Fibroblast of lung (primary cell): ENCODE measurements at regions not wholly inside any gene's neighbourhood (a gene's known extent, or its start where the extent isn't known, plus 50 kb on each side); places are given as distances from the start of the nearest gene placed in this dataset.

Source experiments
- DNase-seq, 2 donors: peaks; one replicate each; pipeline versions ENCODE4 v3.0.0 to v3.0.0-alpha.2; 2010; ENCODE audit warnings: low read depth in 2 of 2
- H2AFZ ChIP-seq: 2 replicates; pipeline ENCODE4 v1.5.1; 2012; ENCODE audit warnings: low read length, control low read depth, inconsistent platforms
- H3K27ac ChIP-seq: 2 replicates; pipeline ENCODE4 v1.5.1; 2011; ENCODE audit warnings: low read length, control low read depth; ENCODE audit not compliant: insufficient read depth
- H3K27me3 ChIP-seq: 2 replicates; pipeline ENCODE4 v1.5.1; 2011; ENCODE audit warnings: mild to moderate bottlenecking, low read length; ENCODE audit not compliant: control insufficient read depth, insufficient read depth
- H3K36me3 ChIP-seq: 2 replicates; pipeline ENCODE4 v1.5.1; 2011; ENCODE audit warnings: low read length; ENCODE audit not compliant: control insufficient read depth, insufficient read depth
- H3K4me1 ChIP-seq: 2 replicates; pipeline ENCODE4 v1.5.1; 2011; ENCODE audit warnings: low read length; ENCODE audit not compliant: control insufficient read depth, insufficient read depth; ENCODE audit errors: extremely low read depth
- H3K4me2 ChIP-seq: 2 replicates; pipeline ENCODE4 v1.5.1; 2011; ENCODE audit warnings: low read length, control low read depth; ENCODE audit not compliant: insufficient read depth; ENCODE audit errors: extremely low read depth
- H3K4me3 ChIP-seq, 4 experiments: fragments of 200-600 bp in 1 of 4; sonication (generic) in 1 of 4; replicated peaks in 1 of 4; 2 replicates each; pipeline ENCODE4 v1.5.1; 2011 to 2016; ENCODE audit warnings: low read length in 4 of 4, low read depth in 3 of 4, mild to moderate bottlenecking in 3 of 4, control low read depth in 2 of 4, inconsistent platforms in 1 of 4, mixed read lengths in 1 of 4; ENCODE audit not compliant: insufficient read depth in 1 of 4; ENCODE audit errors: control extremely low read depth in 1 of 4
- H3K79me2 ChIP-seq: 2 replicates; pipeline ENCODE4 v1.5.1; 2012; ENCODE audit warnings: mild to moderate bottlenecking, low read length, inconsistent platforms; ENCODE audit not compliant: control insufficient read depth, insufficient read depth
- H3K9ac ChIP-seq: 2 replicates; pipeline ENCODE4 v1.5.1; 2011; ENCODE audit warnings: mild to moderate bottlenecking, low read length, control low read depth; ENCODE audit not compliant: insufficient read depth
- H3K9me3 ChIP-seq: 2 replicates; pipeline ENCODE4 v1.5.1; 2012; ENCODE audit warnings: low read depth, low read length; ENCODE audit not compliant: control insufficient read depth, insufficient read depth
- H4K20me1 ChIP-seq: 2 replicates; pipeline ENCODE4 v1.5.1; 2011; ENCODE audit warnings: low read length; ENCODE audit not compliant: control insufficient read depth, insufficient read depth; ENCODE audit errors: extremely low read depth
- CTCF ChIP-seq, 2 donors: IDR thresholded peaks in 1 of 2; conservative IDR thresholded peaks in 1 of 2; 1 replicate in 1 of 2; 2 replicates in 1 of 2; pipeline ENCODE4 v1.5.1; 2011 to 2012; ENCODE audit warnings: low read length in 2 of 2, control low read depth in 1 of 2, inconsistent platforms in 1 of 2, low read depth in 1 of 2, mild to moderate bottlenecking in 1 of 2
- EZH2 ChIP-seq: IDR thresholded peaks from 2 replicates; pipeline ENCODE4 v1.5.1; 2012; ENCODE audit warnings: low read length, control low read depth, mild to moderate bottlenecking; ENCODE audit errors: missing control alignments

- no peak overlapping the region for H3K27ac ChIP-seq
- H3K79me2 ChIP-seq: no peaks in the 10 kb centered on the region
- H3K4me1 ChIP-seq: no peaks in the 10 kb centered on the region
- no peaks in the 10 kb centered on the region for H3K9me3 ChIP-seq
- no peak overlapping the region for H3K4me3 ChIP-seq
- TF ChIP-seq EZH2 (no peak), CTCF (conservative IDR thresholded peaks at IDR 0.05 in 1 of 2, IDR thresholded peaks at IDR 0.05 in 1 of 2; ENCODE audit: low read depth in 1 of 2, low read length in 2 of 2) (no peak)
- H4K20me1 ChIP-seq: no peaks in the 10 kb centered on the region
- H2AFZ ChIP-seq: no peak overlapping the region
- H3K9ac ChIP-seq: no peak overlapping the region
- H3K4me2 ChIP-seq: no peak overlapping the region
- DNase-seq: no peak
- H3K27me3 ChIP-seq: no peaks in the 10 kb centered on the region
- no peaks in the 10 kb centered on the region for H3K36me3 ChIP-seq
Observed at GRCh38 chr9:29006628-29007027, 1433.3 kb upstream of the C9orf72 start.

GRCh38 chr9:29012911-29013310 is 1439.6 kb upstream of the C9orf72 start:
- Histone ChIP-seq H3K27ac (no peak overlapping the region), H3K9ac (no peak overlapping the region), H3K27me3 (no peaks in the 10 kb centered on the region), H2AFZ (no peak overlapping the region), H3K36me3 (no peaks in the 10 kb centered on the region), H3K9me3 (no peaks in the 10 kb centered on the region), H3K4me3 (no peak overlapping the region), H3K4me2 (no peak overlapping the region), H4K20me1 (no peaks in the 10 kb centered on the region), H3K4me1 (no peaks in the 10 kb centered on the region), H3K79me2 (no peaks in the 10 kb centered on the region)
- no peak for DNase-seq
- TF ChIP-seq EZH2 (no peak), CTCF (conservative IDR thresholded peaks at IDR 0.05 in 1 of 2, IDR thresholded peaks at IDR 0.05 in 1 of 2; ENCODE audit: low read depth in 1 of 2, low read length in 2 of 2) (no peak)

GRCh38 chr9:29021632-29022031 is 1448.4 kb upstream of the C9orf72 start:
- Histone ChIP-seq H3K4me3 (no peak overlapping the region), H3K27me3 (no peaks in the 10 kb centered on the region), H3K9ac (no peak overlapping the region), H3K36me3 (no peaks in the 10 kb centered on the region), H3K9me3 (no peaks in the 10 kb centered on the region), H3K4me1 (no peaks in the 10 kb centered on the region), H2AFZ (no peak overlapping the region), H4K20me1 (no peaks in the 10 kb centered on the region), H3K27ac (no peak overlapping the region), H3K79me2 (no peaks in the 10 kb centered on the region), H3K4me2 (no peak overlapping the region)
- TF ChIP-seq EZH2: no peak
- TF ChIP-seq CTCF (conservative IDR thresholded peaks at IDR 0.05 in 1 of 2, IDR thresholded peaks at IDR 0.05 in 1 of 2; ENCODE audit: low read depth in 1 of 2, low read length in 2 of 2): no peak
- DNase-seq: no peak
